Common myeloid progenitor, CD34-positive (primary cell): ENCODE measurements at regions not wholly inside any gene's neighbourhood (a gene's known extent, or its start where the extent isn't known, plus 50 kb on each side); places are given as distances from the start of the nearest gene placed in this dataset.

Experiments
- CTCF ChIA-PET: fragments of 350-600 bp; sonication (Branson Sonifier 250); formaldehyde crosslinking; loops from one replicate; lab custom pipeline; 2021; ENCODE audit warnings: antibody characterized with exemption; lab: Charles Lee
- POLR2A ChIA-PET: fragments of 350-600 bp; sonication (Branson Sonifier 250); formaldehyde crosslinking; loops from one replicate; lab custom pipeline; 2021; ENCODE audit warnings: antibody characterized with exemption; lab: Charles Lee
- DNase-seq, 3 donors: peaks; one replicate each; pipeline versions ENCODE4 v3.0.0 to v3.0.0-alpha.2; 2013
- H3K27ac ChIP-seq, 2 experiments: 1 replicate in 1 of 2; 2 replicates in 1 of 2; pipeline ENCODE4 v1.7.0; 2013; ENCODE audit warnings: inconsistent platforms in 2 of 2, low read length in 2 of 2, mild to moderate bottlenecking in 2 of 2, low read depth in 1 of 2, moderate library complexity in 1 of 2; ENCODE audit not compliant: severe bottlenecking in 2 of 2, insufficient read depth in 1 of 2, poor library complexity in 1 of 2
- H3K27me3 ChIP-seq, 5 experiments: replicated peaks in 2 of 5; 1 replicate in 3 of 5; 2 replicates in 2 of 5; pipeline versions ENCODE4 v1.6.1 to v1.7.0; 2013; ENCODE audit warnings: low read length in 4 of 5, mild to moderate bottlenecking in 2 of 5, moderate library complexity in 2 of 5, inconsistent platforms in 1 of 5; ENCODE audit not compliant: insufficient read depth in 5 of 5, control insufficient read depth in 4 of 5
- H3K36me3 ChIP-seq, 4 experiments: 1 replicate in 2 of 4; 2 replicates in 2 of 4; pipeline versions ENCODE4 v1.6.1 to v1.7.0; 2013; ENCODE audit warnings: low read length in 3 of 4, control low read depth in 1 of 4, mild to moderate bottlenecking in 1 of 4; ENCODE audit not compliant: control insufficient read depth in 4 of 4, insufficient read depth in 4 of 4
- H3K4me1 ChIP-seq, 4 experiments: 1 replicate in 3 of 4; 2 replicates in 1 of 4; pipeline versions ENCODE4 v1.6.1 to v1.7.1; 2013; ENCODE audit warnings: low read length in 3 of 4, mild to moderate bottlenecking in 3 of 4, control low read depth in 1 of 4, inconsistent platforms in 1 of 4, moderate library complexity in 1 of 4; ENCODE audit not compliant: control insufficient read depth in 4 of 4, insufficient read depth in 4 of 4; ENCODE audit errors: control extremely low read depth in 1 of 4
- H3K4me3 ChIP-seq, 7 experiments: 1 replicate in 4 of 7; 2 replicates in 3 of 7; pipeline versions ENCODE4 v1.5.1 to v1.7.0; 2013; ENCODE audit warnings: mild to moderate bottlenecking in 7 of 7, low read length in 6 of 7, moderate library complexity in 6 of 7, inconsistent platforms in 2 of 7, low read depth in 2 of 7, control low read depth in 1 of 7; ENCODE audit not compliant: insufficient read depth in 4 of 7, control insufficient read depth in 1 of 7; ENCODE audit errors: extremely low read depth in 1 of 7
- H3K9me3 ChIP-seq, 5 experiments: 1 replicate in 4 of 5; 2 replicates in 1 of 5; pipeline versions ENCODE4 v1.6.1 to v1.7.1; 2013; ENCODE audit warnings: low read length in 4 of 5, mild to moderate bottlenecking in 2 of 5, inconsistent platforms in 1 of 5, low read depth in 1 of 5, moderate library complexity in 1 of 5; ENCODE audit not compliant: control insufficient read depth in 4 of 5, insufficient read depth in 2 of 5; ENCODE audit errors: control extremely low read depth in 1 of 5
- WGBS: methylation state at CpG from one replicate; pipeline ENCODE4 v1.1.5; 2013; ENCODE audit not compliant: insufficient coverage; 5-methylcytosine and 5-hydroxymethylcytosine counted together

DNA sequence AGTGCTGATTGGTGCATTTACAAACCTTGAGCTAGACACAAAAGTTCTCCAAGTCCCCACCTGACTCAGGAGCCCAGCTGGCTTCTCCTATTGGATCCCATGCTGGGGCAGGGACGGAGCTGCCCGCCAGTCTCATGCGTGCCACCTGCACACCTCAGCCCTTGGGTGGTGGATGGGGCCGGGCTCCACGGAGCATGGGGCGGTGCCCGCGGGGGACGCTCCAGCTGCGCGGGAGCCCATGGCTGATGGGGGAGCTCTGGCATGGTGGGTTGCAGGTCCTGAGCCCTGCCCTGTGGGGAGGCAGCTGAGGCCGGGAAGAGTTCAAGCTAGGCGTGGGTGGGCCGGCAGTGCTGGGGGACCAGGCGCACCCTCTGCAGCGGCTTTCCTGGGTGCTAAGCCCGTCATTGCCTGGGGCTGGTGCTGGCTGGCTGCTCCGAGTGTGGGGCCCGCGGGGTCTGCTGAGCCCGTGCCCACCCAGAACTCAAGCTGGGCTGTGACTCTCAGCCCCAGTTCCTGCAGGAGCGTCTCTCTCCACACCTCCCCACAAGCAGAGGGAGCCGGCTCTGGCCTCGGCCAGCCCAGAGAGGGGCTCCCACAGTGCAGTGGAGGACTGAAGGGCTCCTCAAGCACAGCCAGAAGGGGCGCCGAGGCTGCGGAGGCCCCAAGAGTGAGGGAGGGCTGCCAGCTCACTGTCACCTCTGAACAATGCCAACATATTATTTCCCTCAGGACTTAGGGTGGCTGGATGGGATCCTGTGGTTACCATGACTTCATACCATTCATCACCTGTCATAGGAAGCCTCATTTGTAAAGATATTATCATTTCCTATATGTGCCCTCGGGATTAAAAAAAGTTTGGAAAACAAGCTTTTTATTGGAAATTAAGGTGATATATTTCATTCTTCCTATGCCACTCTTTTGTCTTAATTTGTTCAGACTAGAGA lies 688.7 kb downstream of the ETS1 start:
- CTCF ChIA-PET, result interaction anchor here (0.6 kb wide), 1 partner anchor 52 kb away, joined by 3 read pairs; no protein-coding TSS in a partner anchor
- 91% methylated on average over 16 of the region's 28 CpGs for WGBS
- H3K9me3 ChIP-seq, result peaks cover 0 to 6% (median 4%) of the 10 kb centered on the region in 5 experiments
- H3K27me3 ChIP-seq, result no peaks in the 10 kb centered on the region
- no peak for DNase-seq
- H3K36me3 ChIP-seq, result no peaks in the 10 kb centered on the region
- no peak overlapping the region for H3K27ac ChIP-seq
- no peak overlapping the region for H3K4me3 ChIP-seq
- no peaks in the 10 kb centered on the region for H3K4me1 ChIP-seq
- POLR2A ChIA-PET, result no interaction called here

DNA sequence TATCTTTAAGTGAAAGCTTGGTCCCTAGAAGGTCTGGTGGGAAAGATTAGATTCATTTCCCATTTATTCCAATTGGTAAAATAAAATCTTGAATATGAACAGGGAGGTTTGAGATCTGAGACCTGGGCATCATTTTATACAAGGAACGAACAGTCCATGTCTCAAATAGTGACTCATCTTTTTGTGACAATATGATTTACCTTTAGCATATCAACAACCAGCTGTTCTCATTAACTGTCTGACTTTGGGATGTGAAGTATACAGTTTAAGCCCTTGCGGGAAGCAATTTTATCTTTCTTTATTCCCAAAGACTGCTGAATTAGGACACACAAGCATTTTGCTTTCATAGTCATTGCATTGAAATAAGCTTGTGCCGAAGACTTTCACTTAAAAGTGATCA lies 691.6 kb downstream of the ETS1 start:
- Histone ChIP-seq H3K4me3 (no peak overlapping the region), H3K9me3 (peaks cover 0 to 6% (median 4%) of the 10 kb centered on the region in 5 experiments), H3K4me1 (no peaks in the 10 kb centered on the region), H3K27me3 (no peaks in the 10 kb centered on the region), H3K27ac (no peak overlapping the region), H3K36me3 (no peaks in the 10 kb centered on the region)
- CTCF ChIA-PET, result no interaction called here
- WGBS, result 100% methylated on average over 1 of the region's 3 CpGs
- POLR2A ChIA-PET, result no interaction called here
- DNase-seq, result no peak

DNA sequence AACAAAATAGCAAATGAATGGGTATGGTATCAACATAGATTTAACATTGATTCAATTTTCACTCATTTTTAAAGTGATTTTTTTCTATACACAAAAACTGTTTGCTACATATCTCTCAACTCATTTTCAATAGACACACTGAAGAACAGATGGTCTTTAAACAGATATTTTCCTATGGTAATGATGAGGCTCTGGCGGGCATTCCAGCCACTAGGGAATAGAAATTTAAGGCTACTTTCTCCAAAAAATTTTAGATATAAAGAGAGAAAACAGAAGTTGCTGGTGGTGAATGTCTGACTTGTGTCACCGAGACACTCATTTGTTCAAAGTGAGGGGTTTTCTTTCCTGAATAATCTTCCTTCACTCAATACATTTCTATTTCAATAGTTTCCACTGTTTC lies 693.0 kb downstream of the ETS1 start:
- CTCF ChIA-PET, result no interaction called here
- no CpG with 5 or more reads among the region's 2 CpGs for WGBS
- H3K9me3 ChIP-seq, result peaks cover 0 to 6% (median 4%) of the 10 kb centered on the region in 5 experiments
- DNase-seq, result no peak
- no peak overlapping the region for H3K4me3 ChIP-seq
- H3K27ac ChIP-seq, result no peak overlapping the region
- H3K27me3 ChIP-seq, result no peaks in the 10 kb centered on the region
- no peaks in the 10 kb centered on the region for H3K4me1 ChIP-seq
- no peaks in the 10 kb centered on the region for H3K36me3 ChIP-seq
- POLR2A ChIA-PET, result no interaction called here

DNA sequence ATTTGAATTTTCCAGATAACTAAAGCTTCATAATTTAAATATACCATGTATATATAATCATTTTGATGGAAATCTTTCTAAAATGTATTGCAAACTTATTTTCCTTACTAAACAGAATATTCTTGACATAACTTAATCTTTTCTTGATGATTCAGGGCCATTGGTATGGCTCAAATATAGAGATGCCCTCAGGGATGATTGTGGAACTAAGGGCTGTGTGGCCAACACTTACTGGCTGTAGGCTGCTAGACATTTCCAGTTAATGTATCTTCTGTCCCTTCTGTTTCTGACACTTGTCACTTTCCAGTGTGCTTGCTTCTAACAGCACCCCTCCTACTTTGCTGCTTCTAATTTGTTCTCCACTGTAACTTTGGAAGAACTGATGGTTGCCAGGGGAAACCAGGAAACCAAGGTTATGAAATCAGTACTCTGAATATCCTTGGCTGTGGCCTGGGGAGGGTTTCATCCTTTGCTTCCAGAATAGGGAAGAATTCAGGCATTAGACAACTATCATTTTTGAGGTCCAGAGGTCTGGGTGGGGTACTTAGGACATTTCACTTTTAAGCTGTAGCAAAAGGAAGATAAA lies 697.2 kb downstream of the ETS1 start:
- H3K4me1 ChIP-seq, result no peaks in the 10 kb centered on the region
- CTCF ChIA-PET, result no interaction called here

DNA sequence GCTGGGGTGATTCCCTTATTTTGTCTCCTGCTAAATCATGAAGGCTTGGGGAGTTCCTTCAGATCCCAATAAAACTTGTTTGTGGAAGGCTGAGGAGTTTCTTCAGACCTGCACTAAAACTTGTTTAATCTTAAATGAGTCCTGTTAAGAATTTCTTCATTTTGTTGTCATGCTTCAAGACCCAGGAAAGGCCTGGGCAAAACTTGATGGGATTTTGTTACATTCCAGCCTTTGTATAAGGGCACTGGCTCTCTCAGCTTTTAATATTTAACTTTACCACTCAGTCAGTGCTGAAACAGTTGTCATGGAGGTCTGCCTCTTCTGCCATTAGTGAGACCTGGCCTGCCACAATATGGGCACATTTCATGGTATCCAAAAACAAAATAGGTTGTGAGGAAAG lies 699.0 kb downstream of the ETS1 start:
- H3K4me1 ChIP-seq, result no peaks in the 10 kb centered on the region
- H3K9me3 ChIP-seq, result peaks cover 0 to 21% (median 3%) of the 10 kb centered on the region in 5 experiments
- no peak for DNase-seq
- H3K27ac ChIP-seq, result no peak overlapping the region
- POLR2A ChIA-PET, result no interaction called here
- H3K27me3 ChIP-seq, result no peaks in the 10 kb centered on the region
- no peaks in the 10 kb centered on the region for H3K36me3 ChIP-seq
- CTCF ChIA-PET, result no interaction called here
- no peak overlapping the region for H3K4me3 ChIP-seq

More for the DNA sequence above, 697.2 kb downstream of the ETS1 start:
- Histone ChIP-seq H3K27ac (no peak overlapping the region), H3K9me3 (peaks cover 0 to 17% (median 3%) of the 10 kb centered on the region in 5 experiments), H3K36me3 (no peaks in the 10 kb centered on the region), H3K4me3 (no peak overlapping the region), H3K27me3 (no peaks in the 10 kb centered on the region)
- POLR2A ChIA-PET, result no interaction called here
- DNase-seq, result no peak

DNA sequence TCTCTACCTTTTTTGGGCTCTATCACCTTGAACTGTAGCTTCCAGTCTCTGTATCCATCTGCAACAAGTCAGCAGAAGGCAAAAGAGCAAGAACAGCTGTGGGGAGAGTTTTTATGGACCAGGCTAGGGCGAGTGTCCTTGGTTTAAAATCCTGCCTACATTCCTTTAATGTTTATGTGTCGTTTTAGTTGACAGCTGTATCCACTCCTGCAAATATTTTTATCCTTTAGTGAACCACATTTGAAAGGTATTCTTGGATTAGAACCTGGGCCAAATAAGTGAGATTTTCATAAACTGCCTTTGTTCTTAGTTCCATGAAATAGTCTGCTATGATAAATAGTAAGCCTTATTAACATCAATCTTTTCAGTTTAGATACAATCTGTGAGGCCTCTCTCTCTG lies 712.2 kb downstream of the ETS1 start:
- Histone ChIP-seq H3K27ac (no peak overlapping the region), H3K27me3 (no peaks in the 10 kb centered on the region), H3K4me3 (no peak overlapping the region), H3K36me3 (no peaks in the 10 kb centered on the region), H3K9me3 (no peaks in the 10 kb centered on the region), H3K4me1 (no peaks in the 10 kb centered on the region)
- CTCF ChIA-PET, result no interaction called here
- POLR2A ChIA-PET, result no interaction called here
- DNase-seq, result no peak
- WGBS, result 71% methylated on average over 1 of the region's 2 CpGs

DNA sequence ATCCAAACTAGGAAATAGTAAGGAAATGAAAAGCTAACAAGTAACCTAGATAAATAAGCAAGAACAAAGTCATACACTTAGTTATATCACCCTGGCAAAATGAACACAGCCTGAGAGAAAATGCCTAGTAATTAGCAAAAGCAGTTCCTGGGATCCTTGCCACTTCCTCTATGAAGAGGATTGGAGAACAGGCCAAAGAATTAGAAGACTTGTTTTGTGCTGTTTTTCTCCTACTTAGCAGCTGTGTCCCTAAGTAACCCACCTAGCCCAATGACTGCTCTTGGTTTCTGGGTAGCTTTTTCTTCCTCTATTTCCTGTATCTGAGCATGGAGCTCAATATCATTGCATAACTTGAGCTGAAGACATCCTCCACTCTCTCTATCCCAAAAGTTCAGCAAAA lies 713.9 kb downstream of the ETS1 start:
- Histone ChIP-seq H3K4me3 (no peak overlapping the region), H3K27me3 (no peaks in the 10 kb centered on the region), H3K4me1 (no peaks in the 10 kb centered on the region), H3K27ac (no peak overlapping the region), H3K36me3 (no peaks in the 10 kb centered on the region), H3K9me3 (no peaks in the 10 kb centered on the region)
- DNase-seq, result no peak
- ChIA-PET POLR2A (no interaction called here), CTCF (no interaction called here)
